Urothelium cell line (cell line): ENCODE measurements at regions not wholly inside any gene's neighbourhood (a gene's known extent, or its start where the extent isn't known, plus 50 kb on each side); places are given as distances from the start of the nearest gene placed in this dataset.
"Not testable (repeated sequence)": the region's sequence is repeated elsewhere in the genome, so short reads cannot be mapped to it uniquely, and the experiment has no call there.

Experiments
- DNase-seq: peaks from one replicate; pipeline ENCODE4 v3.0.0; 2011; ENCODE audit warnings: low spot score, mixed read lengths
- FAIRE-seq: peaks from 2 replicates; lab custom pipeline; 2011; peaks lifted over from hg19 to GRCh38; lab: Jason Lieb, UNC

DNA sequence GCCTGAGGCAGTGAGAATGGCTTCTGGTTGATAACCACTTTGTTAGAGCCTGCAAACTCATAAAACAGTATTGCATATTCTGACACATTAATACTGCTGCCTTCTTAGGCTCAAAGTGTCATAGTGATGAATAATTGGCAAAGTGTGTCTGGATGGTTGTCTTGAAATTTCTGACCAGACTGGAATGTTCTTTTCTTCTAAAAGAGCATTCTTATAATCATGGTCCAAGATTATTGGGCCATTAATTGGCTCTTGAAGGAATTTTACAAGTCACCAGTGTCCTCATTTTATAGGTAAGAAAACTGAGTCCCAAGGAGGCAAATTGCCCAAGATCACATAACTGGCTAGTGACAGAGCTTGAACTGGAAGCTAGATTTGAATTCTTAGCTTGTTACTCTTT lies 111.7 kb downstream of the PCSK1 start:
- DNase-seq (no peak), FAIRE-seq (no peak)

DNA sequence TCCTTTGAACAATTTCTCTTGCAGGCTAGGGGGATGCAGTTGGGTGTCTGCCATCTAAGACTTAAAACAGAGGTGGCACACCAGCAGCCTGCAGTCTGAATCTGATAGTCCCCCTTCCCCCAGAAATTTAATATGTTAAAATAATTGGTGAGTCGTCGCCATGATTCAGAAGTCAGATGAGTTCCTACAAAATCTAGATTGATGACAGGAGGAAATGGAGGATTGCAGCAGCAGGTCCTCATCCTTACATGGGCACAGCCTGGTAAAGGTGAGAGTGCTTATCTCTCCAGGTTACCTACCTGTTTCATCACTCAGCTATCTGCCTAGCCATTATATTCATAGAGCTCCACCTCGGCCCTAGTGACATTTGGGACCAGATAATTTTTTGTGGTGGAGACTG lies 112.3 kb downstream of the PCSK1 start:
- DNase-seq (no peak), FAIRE-seq (no peak)

DNA sequence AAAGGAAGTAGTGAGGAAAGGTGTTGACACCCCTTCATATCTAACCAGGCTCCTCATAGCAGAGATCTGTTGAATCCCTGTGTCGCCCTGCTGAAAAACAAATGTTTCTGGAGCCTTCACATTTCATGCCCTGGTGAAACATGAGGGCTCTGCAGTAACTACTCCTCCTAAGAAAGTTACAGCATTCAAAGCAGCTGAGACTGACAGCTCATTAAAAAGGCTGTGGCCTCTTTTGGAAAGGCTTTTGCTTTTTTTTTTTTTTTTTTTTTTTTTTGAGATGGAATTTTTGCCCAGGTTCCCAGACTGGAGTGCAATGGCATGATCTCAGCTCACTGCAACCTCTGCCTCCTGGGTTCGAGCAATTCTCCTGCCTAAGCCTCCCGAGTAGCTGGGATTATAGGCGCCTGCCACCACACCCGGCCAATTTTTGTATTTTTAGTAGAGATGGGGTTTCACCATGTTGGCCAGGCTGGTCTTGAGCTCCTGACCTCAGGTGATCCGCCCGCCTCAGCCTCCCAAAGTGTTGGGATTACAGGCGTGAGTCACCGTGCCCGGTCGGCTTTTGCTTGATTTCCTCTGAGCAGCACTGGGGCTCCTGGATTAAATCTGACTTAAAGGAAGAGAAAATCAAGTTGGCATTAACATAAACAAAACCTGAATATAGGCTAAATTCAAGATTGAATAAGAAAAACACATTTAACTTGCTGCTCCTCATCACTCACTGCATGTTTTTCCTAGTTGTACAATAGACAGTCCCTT lies 112.9 kb downstream of the PCSK1 start:
- not testable (repeated sequence) for DNase-seq, FAIRE-seq

DNA sequence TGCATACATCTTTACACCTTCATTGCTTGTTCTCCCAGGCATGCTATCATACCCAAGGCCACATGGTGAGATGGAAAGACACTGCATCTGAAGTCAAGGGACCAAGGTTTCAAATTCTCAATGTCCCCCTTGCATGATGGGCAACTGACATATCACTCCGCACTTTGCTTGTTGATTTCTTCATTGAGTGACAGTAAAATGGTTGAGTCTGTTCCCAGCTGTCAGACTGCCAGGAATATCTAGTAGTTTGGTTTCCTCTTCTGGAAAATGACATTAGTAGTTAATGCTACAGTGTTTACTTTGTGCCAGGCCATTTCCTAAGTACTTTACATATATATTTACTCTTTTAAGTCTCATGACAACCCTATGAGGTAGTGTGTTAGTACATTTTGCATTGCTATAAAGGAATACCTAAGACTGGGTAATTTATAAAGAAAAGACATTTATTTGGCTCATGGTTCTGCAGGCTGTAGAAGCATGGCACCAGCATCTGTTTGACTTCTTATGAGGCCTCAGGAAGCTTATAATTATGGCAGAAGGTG lies 114.4 kb downstream of the PCSK1 start:
- DNase-seq (no peak), FAIRE-seq (no peak)

DNA sequence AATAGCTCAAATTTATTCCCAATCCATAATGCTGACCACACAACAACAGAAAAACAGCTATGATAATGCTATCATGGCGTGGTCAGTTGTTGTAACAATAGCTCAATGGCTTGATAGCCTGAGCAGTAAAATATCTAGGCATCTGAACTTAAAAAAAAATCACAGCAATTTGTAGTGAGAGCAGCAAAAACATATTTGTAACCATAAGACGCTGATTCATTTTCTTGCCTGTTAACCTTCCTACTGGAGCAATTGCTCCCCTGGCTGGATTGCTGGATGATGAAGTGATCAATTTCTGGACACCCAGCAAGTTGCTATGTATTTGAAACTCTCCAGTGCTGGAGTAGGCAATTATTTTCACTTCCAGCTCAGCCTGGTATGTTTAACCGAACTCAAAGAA lies 115.1 kb downstream of the PCSK1 start:
- no peak for DNase-seq
- no peak for FAIRE-seq

DNA sequence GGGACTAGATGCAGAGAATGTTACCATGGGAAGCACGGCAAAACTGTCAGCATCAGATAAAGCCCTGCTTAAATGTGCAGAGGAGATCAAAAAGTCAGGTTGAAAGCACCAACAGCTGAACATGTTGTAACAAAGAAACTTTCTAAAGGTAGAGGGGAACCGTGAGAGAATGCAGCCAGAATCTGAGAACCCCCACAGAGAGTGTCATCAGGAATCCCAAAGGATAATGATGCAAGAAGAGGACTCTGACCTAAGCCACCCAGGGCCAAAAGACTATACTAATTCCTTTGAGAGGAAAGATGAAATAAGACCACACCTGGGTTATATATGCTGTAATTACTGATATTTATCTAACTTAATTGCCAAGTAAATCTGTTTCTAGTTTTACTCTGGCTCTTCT lies 116.6 kb downstream of the PCSK1 start:
- FAIRE-seq (no peak), DNase-seq (no peak)

DNA sequence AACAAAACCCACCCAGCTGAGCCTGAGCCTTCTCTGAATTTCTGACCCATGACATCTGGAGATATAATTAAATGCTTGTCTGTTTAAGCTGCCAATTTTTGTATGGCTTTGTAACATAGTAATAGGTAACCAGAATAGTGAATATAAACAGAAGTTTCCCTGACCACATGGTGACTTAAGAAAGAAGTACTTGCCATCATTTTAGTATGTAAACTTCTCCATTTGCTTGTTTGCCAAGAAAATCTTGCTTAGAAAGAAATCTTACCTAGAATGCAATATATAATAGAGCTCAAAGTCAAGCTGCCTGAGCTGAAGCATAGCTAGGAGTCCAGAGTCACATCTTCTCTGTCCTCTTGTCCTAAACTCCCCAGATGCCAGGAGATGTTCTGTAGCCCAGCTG lies 117.0 kb downstream of the PCSK1 start:
- DNase-seq = no peak
- no peak for FAIRE-seq

DNA sequence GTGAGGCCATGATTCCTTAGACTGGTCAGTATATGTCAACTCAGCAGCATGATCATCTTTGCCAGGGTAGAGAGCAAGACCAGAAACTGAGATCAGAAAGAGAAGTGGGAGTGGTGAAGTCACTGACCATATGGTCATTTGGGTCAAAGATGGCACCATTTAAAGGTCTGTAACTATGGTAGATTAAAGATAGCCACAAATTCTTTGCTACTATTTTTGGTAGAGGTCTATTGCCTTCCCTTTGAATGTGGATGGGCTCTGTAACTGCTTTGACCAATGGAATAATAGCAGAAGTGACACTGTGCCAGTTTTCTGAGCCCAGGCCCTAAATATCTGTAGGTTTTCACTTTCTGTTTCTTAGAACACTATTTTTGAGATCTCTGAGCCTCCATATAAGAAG lies 117.6 kb downstream of the PCSK1 start:
- no peak for FAIRE-seq
- no peak for DNase-seq

DNA sequence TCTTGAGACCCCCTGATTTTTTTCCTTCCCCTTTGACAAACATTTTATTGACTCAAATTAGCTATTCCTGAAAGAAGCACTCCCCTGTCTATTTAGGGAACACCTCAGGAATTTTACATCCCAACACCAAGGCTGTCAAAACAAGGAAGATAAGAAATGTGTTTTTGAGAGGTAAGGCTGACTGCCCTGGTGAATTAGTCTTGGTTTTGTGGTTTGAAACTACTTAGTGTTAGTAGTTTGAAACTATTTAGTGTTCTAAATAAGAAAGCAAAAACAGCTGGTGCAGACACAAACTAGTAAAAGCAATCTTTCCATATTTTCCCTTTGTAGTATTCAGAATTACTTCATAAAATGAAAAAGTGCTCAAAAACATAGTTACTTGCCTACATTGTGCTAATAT lies 120.7 kb downstream of the PCSK1 start:
- FAIRE-seq (no peak), DNase-seq (no peak)

DNA sequence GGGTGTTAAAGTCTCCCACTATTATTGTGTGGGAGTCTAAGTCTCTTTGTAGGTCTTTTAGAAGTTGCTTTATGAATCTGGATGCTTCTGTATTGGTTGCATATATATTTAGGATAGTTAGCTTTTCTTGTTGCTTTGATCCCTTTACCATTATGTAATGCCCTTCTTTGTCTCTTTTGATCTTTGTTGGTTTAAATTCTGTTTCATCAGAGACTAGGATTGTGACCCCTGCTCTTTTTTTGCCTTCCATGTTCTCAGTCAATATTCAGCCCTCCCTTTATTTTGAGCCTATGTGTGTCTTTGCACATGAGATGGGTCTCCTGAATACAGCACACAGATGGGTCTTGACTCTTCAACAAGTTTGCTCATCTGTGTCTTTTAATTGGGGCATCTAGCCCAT lies 126.0 kb downstream of the PCSK1 start:
- DNase-seq, FAIRE-seq: not testable (repeated sequence)

DNA sequence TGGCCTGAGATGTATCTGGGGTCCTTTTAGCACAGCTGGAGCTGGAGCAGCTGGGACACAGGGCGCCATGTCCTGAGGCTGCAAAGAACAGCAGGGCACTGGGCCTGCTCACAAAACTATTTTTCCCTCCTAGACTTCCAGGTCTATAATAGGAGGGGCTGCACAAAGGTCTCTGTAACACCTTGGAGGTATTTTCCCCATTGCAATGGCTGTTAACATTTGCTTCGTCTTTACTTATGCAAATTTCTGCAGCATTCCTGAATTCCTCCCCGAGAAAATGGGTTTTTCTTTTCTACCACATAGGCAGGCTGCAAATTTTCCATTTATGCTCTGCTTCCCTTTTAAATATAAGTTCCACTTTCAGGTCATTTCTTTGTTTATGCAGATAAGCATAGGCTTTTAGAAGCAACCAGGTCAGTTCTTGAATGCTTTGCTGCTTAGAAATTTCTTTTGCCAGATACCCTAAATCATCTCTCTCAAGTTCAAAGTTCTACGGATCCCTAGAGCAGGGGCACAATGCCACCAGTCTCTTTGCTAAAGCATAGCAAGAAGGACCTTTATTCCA lies 130.8 kb downstream of the PCSK1 start:
- FAIRE-seq (no peak), DNase-seq (no peak)

DNA sequence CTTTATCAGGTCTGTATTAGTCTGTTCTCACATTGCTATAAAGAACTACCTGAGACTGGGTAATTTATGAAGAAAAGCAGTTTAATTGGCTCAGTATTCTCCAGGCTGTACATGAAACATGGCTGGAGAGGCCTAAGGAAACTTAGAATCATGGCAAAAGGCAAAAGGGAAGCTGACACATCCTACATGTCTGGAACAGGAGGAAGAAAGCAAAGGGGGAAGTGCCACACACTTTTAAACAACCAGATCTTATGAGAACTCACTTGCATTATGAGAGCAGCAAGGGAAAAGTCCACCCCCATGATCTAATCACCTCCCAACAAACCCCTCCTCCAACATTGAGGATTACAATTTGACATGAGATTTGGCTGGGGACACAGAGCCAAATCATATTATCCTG lies 132.1 kb downstream of the PCSK1 start:
- FAIRE-seq (no peak), DNase-seq (no peak)

DNA sequence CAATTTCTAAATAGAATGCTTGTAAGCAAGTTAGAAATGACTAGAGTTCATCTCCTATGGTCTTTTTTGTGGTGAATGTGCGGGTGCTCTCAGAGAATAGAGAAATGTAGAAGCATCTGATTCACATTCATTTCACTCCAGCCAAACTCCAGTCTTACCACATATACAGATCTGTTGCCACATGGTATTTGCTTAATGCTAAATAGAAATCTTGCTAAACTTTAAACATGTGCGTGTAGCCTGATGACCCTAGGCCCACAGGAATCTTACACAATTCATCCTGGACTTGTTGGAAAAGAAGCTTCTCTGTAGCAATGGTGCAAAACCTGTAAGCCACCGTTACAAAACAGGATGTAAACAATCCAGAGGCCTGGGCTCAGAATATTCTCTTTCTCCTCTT lies 135.2 kb downstream of the PCSK1 start:
- FAIRE-seq (no peak), DNase-seq (no peak)

DNA sequence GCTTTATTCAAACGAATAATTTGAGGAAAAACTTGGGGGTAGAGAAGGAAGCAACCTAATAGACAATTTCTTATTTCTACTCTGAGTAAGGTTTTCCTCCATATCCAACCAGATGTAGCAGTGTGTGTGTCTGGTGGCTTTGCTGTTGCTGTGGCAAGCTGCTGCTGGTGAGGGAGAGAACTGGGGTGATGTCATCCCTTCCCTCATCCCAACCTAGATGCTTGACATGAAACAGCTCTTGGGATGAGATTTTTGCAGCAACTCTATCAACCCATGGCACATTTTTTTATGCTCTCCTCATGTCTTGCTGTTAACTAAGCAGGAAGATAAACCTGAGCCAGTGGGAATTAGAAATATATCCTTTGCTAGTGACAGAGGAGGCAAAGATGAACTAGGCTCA lies 135.8 kb downstream of the PCSK1 start:
- DNase-seq = peak; percentile 7
- FAIRE-seq = no peak

DNA sequence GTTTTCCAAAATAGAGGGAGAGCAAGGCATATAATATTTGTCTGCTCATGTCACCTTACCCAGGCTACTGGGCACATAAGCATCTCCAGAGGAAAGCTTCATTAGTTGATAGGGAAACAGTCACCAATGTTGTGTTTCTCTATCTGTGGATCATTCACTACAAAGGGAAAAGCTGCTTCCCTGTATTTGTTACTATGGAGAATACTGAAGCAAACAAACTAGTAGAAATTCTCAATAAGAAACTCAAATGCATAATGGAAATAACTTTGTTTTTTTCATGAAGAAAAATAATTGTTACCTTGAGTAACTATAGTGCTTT lies 138.2 kb downstream of the PCSK1 start:
- FAIRE-seq (no peak), DNase-seq (no peak)

DNA sequence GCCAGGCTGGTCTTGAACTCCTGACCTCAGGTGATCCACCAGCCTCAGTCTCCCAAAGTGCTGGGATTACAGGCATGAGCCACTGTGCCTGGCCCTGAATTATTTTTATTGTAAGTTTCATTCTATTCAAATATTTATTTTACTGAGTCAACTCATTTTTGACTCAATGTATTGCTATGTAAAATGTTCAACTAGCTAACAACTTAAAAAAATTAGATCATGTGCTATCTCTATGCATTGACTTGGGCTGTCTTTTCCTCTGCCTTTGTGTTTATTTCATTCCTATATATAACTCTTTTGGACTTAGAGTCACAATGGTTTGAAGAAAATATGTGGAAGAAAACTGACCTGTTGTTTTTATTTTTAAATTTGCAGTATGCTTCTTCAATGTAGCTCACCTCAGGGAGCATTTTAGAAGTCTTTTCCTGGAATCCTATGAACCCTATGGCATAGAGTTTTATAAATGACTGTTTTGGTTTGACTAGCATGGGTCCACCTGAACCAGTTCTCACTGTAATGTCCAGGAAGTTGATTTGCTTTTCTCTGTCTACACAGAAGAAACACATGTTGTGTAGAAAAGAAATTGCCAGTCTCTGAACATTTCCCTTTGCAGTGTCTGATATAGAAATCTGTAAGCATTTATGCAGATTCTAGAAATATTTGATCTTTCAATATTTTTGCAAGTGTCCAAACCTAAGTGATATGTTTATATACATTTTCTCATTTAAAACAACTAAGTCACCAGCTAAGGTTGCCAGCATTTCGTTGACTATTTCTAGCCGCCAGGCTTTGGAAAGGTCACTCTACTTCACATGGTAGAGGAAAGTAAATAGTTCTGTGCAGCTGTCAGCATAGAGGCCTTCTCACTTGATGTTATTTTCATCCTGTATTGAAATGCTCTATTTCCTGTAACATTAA lies 138.8 kb downstream of the PCSK1 start:
- FAIRE-seq (no peak), DNase-seq (no peak)

DNA sequence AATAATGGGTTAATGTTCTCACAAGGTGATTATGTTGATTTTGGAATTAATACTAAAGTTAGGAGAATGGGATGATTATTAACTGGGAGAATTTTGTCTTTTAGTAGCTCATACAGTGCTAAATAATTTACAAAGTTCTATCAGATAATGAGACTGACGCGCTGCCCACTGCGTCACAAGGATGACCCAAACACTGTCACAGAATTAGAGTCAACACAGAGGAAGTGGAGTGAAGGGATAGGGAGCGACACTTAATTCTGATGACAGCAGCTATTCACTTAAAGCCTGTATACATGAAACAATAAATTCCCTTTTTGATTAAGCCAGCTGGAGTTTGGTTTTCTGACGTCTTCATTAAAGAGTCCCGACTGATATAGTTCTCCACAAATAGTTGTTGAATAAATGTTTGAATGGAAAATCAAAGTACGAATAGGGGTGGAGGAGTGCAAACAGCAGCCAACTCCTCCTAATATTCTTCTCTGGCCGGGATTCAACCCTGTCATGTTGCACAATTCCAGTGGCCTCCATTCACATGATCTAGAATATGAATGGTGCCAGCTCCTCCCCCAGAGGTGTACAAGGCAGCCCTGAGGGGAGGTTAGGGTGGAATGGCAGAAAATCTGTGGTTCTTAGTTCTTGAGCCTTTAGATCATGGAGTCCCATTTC lies 140.3 kb downstream of the PCSK1 start:
- DNase-seq (no peak), FAIRE-seq (no peak)

DNA sequence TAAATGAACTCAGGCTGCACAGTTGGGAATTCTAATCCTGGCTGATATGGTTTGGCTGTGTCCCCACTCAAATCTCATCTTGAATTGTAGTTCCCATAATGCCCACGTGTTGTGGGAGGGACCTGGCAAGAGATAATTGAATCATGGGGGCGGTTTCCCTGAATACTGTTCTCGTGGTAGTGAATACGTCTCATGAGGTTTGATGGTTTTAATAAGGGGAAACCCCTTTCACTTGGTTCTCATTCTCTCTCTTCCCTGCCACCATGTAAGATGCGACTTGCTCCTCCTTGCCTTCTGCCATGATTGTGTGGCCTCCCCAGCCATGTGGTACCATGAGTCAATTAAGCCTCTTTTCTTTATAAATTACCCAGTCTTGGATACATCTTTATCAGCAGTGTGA lies 143.8 kb downstream of the PCSK1 start:
- FAIRE-seq, DNase-seq: not testable (repeated sequence)

DNA sequence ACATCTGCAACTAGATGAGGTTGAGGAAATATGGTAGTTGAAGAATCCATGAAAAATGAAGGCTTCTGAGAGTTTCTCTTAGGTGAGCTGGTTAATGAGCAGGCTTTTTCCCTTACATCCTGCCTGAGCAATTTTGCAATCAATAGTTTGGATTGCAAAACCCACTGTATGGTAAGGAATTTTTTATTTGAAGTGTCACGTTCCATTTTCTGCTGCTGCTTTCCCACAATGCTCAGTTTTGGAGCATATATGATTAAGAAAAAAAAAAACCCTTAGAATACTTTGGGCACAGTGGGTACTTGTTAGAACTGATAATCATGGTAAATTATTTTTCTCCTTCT lies 144.2 kb downstream of the PCSK1 start:
- no peak for DNase-seq
- FAIRE-seq = no peak

DNA sequence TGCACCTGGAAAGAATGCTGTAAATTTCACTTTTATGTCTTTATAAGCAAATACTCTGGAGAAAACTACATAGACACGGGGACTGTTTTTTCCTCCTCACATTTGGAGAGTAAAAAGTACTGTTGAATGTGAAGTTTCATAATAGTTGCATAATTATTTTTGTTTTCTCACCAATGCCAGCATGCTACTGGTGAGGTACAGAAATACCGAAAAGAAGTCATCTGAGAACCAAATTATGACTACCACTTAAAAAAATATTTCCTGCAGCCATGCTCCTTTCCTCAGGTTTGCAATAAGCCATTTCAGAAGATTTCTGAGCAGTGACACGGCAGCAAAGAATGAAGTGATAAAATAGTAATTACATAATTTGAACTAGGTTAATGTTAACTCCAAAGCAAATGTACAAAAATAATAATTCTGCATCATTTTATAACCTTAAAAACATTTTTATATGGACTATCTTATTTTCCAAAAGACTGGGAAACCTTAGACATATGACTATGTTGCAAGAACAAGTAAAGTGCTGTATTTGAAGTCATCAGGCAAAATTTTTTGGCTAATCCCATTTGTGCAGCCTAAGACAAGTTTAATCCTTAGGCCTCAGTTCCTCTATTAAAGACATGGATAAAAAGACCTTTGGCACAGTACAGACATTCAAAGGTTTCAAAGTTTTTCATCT lies 144.7 kb downstream of the PCSK1 start:
- FAIRE-seq = no peak
- DNase-seq = no peak

DNA sequence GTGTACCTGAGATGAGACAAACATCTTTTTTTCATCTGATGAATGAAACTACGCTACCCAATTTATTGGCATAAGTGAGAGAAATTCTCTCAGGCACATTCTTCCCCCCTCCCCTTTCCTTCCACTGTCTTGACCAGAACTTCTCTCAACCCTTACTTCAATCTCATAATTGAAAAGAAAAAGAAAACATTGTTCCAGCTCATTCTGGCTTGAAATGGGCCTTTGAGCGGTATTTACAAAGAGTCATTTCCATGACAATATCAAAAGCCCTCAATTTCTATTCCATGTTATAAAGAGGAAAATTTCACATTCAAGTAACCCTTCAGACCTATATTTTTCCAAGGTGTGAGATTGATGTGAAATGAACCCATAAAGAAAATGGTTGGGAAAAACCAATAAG lies 145.9 kb downstream of the PCSK1 start:
- DNase-seq = no peak
- no peak for FAIRE-seq
